NCI-H2081 treated with DMSO at 0.1 percent for 48 hours (cell line): ENCODE measurements at regions not wholly inside any gene's neighbourhood (a gene's known extent, or its start where the extent isn't known, plus 50 kb on each side); places are given as distances from the start of the nearest gene placed in this dataset.

Experiments used
- DNase-seq: peaks from one replicate; lab custom pipeline; 2025; lab: John Stamatoyannopoulos, UW

DNA sequence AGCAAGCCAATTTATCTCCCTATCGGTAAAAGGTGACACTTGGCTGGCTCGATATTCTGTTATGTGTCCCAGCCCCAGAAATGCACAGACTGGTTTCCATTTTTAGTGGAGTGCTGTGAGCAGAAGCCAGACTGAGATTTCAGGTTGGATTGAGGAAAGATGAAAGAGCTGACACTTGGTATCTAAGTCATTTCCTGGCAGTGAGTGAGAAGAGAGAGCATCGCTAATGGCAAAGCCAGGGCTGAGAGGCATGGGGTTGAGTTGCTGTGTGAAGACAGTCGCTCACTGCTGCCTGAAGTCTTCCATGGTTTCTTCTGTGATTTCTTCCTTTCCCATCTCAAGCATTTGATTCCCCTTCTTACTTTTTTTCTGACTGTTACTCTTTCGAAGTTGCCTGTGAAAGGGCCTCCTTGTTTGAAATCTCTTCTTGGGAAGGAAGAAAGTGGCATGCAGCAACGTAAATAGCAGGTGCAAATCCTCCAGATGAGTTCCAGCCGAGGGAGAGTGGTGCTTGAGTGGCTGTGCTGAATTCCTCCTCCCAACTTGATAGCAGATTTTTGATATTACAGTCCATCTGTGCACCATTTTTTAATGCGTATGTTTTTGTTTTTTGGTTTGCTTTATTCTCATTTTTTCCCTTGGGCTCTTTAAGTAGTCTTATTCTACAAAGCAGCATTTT is 109.2 kb upstream of the LIMCH1 start:
- no peak for DNase-seq

DNA sequence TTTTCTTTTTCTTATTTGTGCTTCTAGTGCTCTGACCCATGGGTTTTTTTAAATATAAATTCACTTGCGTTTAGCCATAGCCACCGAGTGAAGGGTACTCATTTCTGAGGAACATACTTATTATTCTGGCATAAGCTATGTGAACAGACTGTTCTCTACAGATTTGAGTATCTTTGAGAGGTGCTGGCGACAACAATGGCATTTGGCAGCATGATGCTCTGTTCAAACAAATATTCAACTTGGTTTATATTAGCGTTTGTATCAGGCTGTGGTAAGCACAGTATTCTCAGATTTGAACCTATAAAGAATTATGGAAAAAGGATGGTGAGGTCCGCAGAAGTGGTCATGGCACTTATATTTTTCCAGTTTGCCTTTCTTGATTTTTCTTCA is 108.7 kb upstream of the LIMCH1 start:
- DNase-seq = no peak

- no peak for DNase-seq
These were observed 107.2 kb upstream of the LIMCH1 start for GRCh38 chr4:41430792-41431191.

GRCh38 chr4:41431276-41431675 is 106.7 kb upstream of the LIMCH1 start:
- DNase-seq = no peak

- DNase-seq = no peak
These were observed 105.7 kb upstream of the LIMCH1 start for GRCh38 chr4:41432219-41432618.

DNA sequence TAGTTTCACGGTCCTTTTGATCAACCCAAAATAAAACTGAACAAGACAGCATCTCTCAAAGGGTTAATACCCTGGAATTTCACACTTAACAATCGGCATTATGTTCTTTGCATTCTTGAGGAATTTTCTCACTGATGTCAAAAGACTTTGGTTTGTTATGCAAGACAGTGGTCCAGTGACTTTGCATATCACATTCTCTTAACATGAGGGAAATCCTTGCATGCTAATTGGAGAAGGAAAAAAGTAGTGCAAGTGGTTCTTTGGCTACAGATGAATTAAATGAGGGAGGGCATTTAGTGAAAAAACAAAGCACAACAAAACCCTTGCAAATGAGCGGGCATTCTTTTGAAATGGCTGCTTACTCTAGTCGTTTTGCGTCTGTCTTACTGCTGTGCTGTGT is 105.1 kb upstream of the LIMCH1 start:
- DNase-seq = no peak

- DNase-seq = no peak
These were observed 104.6 kb upstream of the LIMCH1 start for GRCh38 chr4:41433361-41433760.

GRCh38 chr4:41435510-41435909 is 102.4 kb upstream of the LIMCH1 start:
- DNase-seq = no peak

DNA sequence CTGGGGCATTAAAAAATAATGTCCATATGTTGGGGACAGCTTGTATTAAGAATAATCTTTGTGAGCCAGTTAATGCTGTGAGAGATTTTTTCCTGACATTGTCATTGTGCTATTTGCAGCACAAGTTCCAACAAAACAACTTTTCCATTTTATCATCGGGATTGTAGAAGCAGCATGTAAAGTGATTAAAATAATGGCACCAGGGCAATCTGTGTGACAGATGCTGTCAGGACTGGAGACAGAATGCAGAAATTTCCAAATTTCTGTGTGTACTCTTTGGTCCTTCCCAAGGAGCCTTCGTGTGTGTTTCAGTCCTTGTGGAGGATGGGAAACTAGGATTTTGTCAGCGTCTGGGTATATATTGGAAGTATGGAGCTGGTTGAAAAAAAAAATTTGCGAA is 101.5 kb upstream of the LIMCH1 start:
- DNase-seq = no peak

DNA sequence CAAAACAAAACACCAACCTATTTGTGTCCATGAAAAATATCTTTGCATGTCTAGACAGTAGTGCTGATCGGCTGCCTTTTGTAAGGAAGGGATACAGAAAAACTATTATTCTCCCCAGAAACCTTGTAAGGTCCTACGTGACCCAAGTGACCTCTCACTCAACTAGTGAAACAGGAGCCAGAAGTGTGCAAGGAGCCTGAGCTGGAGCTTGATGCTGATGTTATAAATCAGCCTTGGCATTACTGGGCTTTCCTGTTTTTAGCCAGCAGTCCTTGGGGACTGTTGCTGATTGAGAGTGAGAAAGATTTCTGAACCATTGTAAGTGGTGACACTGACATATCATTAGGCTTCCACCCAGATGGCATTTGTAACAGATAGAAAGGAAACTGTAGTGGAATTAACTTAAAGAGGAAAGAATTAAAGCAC is 100.8 kb upstream of the LIMCH1 start:
- DNase-seq = no peak

DNA sequence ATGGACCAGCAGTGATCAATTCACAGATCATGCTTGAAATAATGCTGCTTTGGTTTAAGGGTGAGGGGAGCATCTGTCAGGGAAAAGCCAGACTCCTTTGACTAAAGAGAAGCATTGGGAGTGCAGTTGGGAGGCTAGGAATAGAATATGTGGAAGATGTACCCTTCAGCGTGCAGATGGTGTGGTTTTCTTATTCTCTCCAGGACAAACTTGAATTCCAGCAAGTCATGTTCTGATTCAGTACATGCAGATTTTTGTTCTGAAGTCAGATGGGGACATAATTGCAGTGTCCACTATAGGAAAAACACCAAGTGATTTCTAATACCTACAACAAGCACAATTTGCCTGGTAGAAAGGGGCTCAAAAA is 99.0 kb upstream of the LIMCH1 start:
- no peak for DNase-seq

- DNase-seq = peak; percentile 52
These were observed 95.1 kb upstream of the LIMCH1 start for GRCh38 chr4:41442810-41443209.

GRCh38 chr4:41443340-41444079 is 94.4 kb upstream of the LIMCH1 start:
- peak; percentile 32 for DNase-seq

DNA sequence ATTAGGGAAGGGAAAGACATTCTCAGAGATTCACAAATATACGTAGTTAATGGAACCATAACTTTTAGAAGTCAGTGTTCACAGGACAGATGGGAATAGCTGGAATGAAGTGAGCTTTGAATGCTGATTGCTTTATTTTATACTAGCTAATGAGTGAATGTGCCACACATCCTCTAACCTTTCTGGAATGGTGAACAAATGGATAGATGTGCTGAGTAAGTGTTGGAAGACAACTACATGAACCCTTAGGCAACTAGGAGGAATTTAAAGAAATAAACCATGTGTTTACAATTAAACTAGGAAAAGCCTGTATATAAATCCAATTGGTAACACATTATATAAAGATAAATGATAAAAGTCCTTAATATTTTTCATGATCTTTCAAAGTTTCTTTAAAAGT is 91.6 kb upstream of the LIMCH1 start:
- no peak for DNase-seq

- no peak for DNase-seq
These were observed 90.8 kb upstream of the LIMCH1 start for GRCh38 chr4:41446981-41447725.

- no peak for DNase-seq
These were observed 89.0 kb upstream of the LIMCH1 start for GRCh38 chr4:41448934-41449333.

DNA sequence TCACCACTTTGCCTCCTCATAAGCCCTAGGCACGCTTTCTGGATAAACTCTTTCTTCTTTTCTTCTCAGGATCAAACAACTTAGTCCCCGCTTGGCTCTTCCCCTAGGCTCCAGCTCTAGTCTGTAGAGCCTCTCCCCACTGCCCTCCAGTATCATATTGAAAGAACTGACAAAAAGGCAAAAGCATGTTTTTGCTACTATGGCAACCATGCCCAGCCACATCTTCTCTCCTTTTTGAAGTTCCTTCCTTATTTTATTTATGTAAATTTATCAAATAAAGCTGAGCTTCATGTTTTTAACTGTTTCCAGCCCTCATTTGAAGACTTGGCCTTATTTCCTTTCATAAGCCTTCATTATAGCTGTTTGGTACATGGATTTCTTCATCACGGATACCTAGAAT is 86.0 kb upstream of the LIMCH1 start:
- DNase-seq = no peak

DNA sequence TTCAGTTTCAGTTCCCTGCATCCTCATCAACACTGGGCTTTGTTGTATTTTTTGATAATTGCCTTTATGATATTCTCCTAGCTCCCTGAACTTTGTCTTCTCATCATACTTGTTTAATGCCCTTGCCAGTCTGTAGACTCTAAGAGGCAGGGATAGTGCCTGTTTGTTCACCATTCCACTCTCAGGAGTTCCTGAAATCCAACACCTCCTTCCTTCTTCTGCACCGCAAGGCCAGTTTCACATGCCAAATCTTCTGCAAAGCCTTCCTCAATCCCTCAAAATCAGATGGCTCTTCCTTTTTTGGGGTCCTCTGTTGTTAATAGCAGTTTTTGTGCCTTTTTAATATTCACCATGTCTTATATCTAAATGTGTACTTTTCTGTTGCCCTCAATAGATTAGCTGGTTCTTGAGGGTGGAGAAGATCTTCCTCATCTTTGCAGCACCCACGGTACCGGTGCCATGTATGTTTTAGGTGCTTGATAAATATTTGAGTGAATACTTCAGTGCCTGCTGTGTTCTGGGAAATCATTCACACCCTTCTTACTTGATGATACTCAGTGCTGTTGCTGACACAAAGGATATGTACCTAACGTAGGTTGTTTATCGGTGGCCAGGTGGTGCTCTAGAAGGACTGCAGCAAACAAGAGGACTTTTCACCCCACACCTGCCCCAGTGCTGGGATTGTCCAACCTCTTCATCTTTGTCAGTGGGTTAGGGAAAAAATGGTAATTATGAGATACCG is 85.3 kb upstream of the LIMCH1 start:
- no peak for DNase-seq

DNA sequence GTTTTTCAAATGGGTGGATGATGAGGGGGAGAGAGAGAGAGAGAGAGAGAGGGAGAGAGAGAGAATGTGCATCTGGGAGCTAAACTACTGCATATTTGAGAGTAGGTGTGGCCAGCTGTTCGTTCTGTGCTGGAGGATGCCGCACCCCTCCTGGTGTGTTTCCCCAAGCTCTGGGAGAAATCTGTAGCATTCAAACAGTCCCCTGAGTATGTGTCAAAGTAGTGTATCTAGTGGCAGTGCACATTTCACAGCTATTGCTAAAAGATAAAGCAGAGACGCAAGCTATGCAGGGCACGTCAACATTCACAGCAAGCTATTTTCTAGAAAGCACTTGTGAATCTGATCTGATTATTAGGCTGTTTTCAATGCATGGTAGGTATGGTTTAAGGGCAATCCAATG is 83.5 kb upstream of the LIMCH1 start:
- DNase-seq = no peak

DNA sequence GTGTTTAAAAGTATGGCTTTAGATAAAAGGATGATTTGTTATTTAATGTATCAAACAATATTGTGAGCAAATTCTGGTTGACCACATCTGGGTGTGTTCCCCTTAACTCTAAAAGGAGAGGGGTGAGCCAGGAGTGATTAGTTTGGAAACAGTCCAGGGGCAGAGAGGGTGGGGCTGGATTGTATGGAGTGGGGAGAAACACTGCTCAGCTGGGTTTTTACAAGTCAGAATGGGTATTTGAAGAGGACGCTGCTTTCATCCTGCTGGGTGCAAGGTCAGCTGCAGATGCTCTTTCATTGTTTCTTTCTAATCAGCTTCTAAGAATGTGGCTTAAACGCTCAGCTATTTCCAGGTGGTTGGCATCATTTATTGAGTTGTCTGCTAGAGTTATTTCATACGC is 82.8 kb upstream of the LIMCH1 start:
- no peak for DNase-seq

DNA sequence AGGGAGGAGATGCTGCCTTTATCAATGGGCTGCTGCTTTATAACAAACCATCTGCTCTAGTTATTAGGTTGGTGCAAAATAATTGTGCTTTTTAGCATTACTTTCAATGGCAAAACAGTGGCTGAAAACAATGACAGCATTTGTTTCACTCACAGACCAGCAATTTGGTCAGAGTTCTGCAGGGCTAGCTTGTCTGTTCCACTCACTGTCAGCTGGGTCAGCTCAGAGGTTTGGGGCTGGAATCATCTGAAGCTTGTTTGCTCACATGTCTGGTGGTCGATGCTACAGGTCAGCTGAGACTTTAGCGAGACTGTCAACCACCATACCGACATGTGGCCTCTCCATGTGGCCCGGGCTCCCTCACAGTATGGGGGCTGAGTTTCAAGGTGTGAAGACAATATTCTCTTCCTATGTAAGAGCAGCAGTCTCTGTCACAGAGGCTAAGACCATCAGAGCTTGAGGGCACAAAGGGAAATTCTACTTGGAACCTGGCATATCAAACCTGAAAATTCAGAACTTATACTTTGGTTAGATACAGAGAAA is 81.3 kb upstream of the LIMCH1 start:
- no peak for DNase-seq

GRCh38 chr4:41458689-41459088 is 79.3 kb upstream of the LIMCH1 start:
- no peak for DNase-seq
